HG03095 (cell line): ENCODE measurements at regions not wholly inside any gene's neighbourhood (a gene's known extent, or its start where the extent isn't known, plus 50 kb on each side); places are given as distances from the start of the nearest gene placed in this dataset.
"Not testable (repeated sequence)": the region's sequence is repeated elsewhere in the genome, so short reads cannot be mapped to it uniquely, and the experiment has no call there.

ENCODE experiments used
- ATAC-seq: cut with Tn5 transposase; IDR thresholded peaks from one replicate; pipeline ENCODE4 v1.9.1; 2021; ENCODE audit warnings: moderate library complexity; ENCODE audit not compliant: unreplicated experiment

GRCh38 chr14:85892251-85892650, 362.3 kb downstream of the FLRT2 start:
- no peak for ATAC-seq

- no peak for ATAC-seq
Measured at GRCh38 chr14:85883966-85884365, 354.0 kb downstream of the FLRT2 start.

GRCh38 chr14:85883101-85883500, 353.2 kb downstream of the FLRT2 start:
- ATAC-seq = no peak

GRCh38 chr14:85881935-85882334, 352.0 kb downstream of the FLRT2 start:
- ATAC-seq = no peak

- no peak for ATAC-seq
Measured at GRCh38 chr14:85878874-85879273, 348.9 kb downstream of the FLRT2 start.

GRCh38 chr14:85873006-85873405, 343.1 kb downstream of the FLRT2 start:
- ATAC-seq = no peak

- ATAC-seq = no peak
Measured at GRCh38 chr14:85867450-85867849, 337.5 kb downstream of the FLRT2 start.

GRCh38 chr14:85865701-85866100, 335.8 kb downstream of the FLRT2 start:
- ATAC-seq = no peak

- no peak for ATAC-seq
Measured at GRCh38 chr14:85858634-85859033, 328.7 kb downstream of the FLRT2 start.

GRCh38 chr14:85856430-85856829, 326.5 kb downstream of the FLRT2 start:
- no peak for ATAC-seq

- no peak for ATAC-seq
Measured at GRCh38 chr14:85853996-85854526, 324.1 kb downstream of the FLRT2 start.

- no peak for ATAC-seq
Measured at GRCh38 chr14:85852906-85853305, 323.0 kb downstream of the FLRT2 start.

- ATAC-seq = not testable (repeated sequence)
Measured at GRCh38 chr14:85852123-85852522, 322.2 kb downstream of the FLRT2 start.

GRCh38 chr14:85830549-85830948, 300.6 kb downstream of the FLRT2 start:
- not testable (repeated sequence) for ATAC-seq

GRCh38 chr14:85829601-85830000, 299.7 kb downstream of the FLRT2 start:
- ATAC-seq = not testable (repeated sequence)

- no peak for ATAC-seq
Measured at GRCh38 chr14:85824526-85824925, 294.6 kb downstream of the FLRT2 start.

GRCh38 chr14:85822236-85822635, 292.3 kb downstream of the FLRT2 start:
- ATAC-seq = no peak

GRCh38 chr14:85817430-85817829, 287.5 kb downstream of the FLRT2 start:
- ATAC-seq = no peak

GRCh38 chr14:85813040-85813439, 283.1 kb downstream of the FLRT2 start:
- ATAC-seq = no peak

GRCh38 chr14:85811340-85811739, 281.4 kb downstream of the FLRT2 start:
- no peak for ATAC-seq

- no peak for ATAC-seq
Measured at GRCh38 chr14:85799668-85800067, 269.7 kb downstream of the FLRT2 start.

- no peak for ATAC-seq
Measured at GRCh38 chr14:85798856-85799255, 268.9 kb downstream of the FLRT2 start.

GRCh38 chr14:85793533-85793932, 263.6 kb downstream of the FLRT2 start:
- ATAC-seq = no peak
